ENCODE measurements at regions not wholly inside any gene's neighbourhood (a gene's known extent, or its start where the extent isn't known, plus 50 kb on each side); places are given as distances from the start of the nearest gene placed in this dataset.
"Not testable (repeated sequence)": the region's sequence is repeated elsewhere in the genome, so short reads cannot be mapped to it uniquely, and the experiment has no call there.

DNA sequence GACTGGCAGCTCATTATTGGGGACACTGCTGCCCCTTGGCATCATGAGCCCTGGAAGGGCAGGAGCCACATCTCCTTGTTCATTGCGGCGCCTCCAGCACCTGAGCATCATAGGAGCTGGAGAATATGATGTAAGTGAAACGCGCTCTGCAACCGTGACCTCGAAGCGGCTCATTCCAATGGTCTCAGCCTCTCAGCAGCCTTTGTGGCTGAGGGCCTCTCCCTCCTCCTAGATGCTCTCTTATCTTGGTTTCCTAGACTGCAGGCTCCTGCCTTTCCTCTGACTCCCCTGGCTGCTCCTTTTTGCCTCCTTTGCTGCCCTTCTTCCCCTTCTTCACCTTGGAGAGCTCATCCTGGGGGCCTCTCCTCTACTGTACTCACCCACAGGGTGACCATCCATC lies 83.6 kb upstream of the CASZ1 start:
- H3K27ac ChIP-seq: no peak overlapping the region
- TF ChIP-seq ZFX (IDR thresholded peaks at IDR 0.05): no peak
- no peak for TF ChIP-seq CTCF (conservative IDR thresholded peaks at IDR 0.05)

- TF ChIP-seq ZFX (IDR thresholded peaks at IDR 0.05) (no peak), CTCF (conservative IDR thresholded peaks at IDR 0.05) (no peak)
- no peak overlapping the region for H3K27ac ChIP-seq
Observed at GRCh38 chr1:10881046-10881445, 84.6 kb upstream of the CASZ1 start.

- no peak for TF ChIP-seq ZFX (IDR thresholded peaks at IDR 0.05)
- no peak for TF ChIP-seq CTCF (conservative IDR thresholded peaks at IDR 0.05)
- no peak overlapping the region for H3K27ac ChIP-seq
Observed at GRCh38 chr1:10882069-10882468, 85.6 kb upstream of the CASZ1 start.

DNA sequence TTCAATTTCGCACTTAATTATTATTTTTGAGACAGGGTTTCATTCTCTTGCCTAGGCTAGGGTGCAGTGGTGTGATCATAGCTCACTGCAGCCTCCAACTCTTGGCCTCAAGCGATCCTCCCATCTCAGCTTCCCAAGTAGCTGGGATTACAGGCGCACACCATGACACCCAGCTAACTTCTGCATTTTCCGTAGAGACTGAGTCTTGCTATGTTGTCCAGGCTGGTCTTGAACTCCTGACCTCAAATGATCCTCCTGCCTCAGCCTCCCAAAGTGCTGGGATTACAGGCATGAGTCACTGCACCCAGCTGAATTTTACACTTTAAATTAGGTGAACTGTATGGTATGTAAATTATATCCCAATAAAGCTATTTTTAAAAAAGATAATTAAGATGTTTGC lies 90.6 kb upstream of the CASZ1 start:
- H3K27ac ChIP-seq: not testable (repeated sequence)

DNA sequence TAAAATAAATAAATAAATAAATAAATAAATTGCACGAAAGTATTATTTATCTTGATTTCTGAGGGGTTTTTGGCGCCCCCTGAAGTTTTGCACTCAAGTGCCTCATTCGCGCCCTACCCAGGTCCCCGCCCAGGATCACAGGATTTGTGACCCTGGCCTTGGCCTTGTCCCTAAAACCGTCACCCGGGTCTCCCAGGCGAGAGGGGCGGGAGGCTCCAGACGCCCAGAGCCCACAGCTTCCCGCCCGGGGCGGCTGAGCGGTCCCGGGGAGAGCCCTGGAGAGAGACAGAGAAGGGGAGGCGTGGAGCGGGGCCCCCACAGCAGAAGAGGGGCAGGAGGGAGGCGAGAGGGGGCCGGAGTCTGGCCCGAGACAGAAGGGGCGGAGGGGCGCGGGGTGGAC lies 91.8 kb upstream of the CASZ1 start:
- no peak for TF ChIP-seq CTCF (conservative IDR thresholded peaks at IDR 0.05)
- no peak for TF ChIP-seq ZFX (IDR thresholded peaks at IDR 0.05)
- no peak overlapping the region for H3K27ac ChIP-seq

- TF ChIP-seq CTCF (conservative IDR thresholded peaks at IDR 0.05): no peak
- TF ChIP-seq ZFX (IDR thresholded peaks at IDR 0.05): no peak
Observed at GRCh38 chr1:10888791-10889649, 92.6 kb upstream of the CASZ1 start.

DNA sequence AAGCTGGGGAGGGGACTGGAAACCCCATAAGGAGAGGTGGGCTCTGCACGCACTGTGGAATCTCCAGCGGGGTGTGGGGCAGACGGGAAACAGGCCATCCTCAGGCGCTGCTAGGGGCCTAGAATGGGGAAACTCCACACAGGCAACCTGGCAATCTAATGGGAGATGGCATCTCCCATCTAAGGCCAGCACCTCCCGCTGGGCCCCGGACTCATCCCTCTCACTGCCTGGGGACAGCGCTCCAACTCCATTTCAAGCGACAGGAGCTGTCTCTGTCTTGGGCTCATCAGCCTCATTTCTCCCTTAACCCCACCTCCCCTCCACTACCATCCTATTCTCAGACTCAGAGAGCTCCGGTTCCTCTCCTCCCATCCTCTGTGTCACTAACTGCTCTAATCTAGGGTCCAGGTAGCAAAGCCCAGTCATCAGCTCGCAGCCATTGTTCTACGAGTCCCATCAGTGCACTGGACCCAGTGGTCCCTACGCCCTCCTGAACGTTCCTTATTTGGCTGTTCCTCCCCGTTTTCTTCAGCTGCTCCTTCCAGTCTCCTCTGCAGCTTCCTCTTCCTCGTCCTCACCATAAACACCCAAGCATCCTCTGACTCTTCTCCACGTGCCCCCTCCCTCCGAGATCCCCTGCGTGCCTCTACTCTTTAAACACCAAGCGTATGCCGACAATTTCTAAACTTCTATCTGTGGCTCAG lies 93.4 kb upstream of the CASZ1 start:
- no peak for TF ChIP-seq ZFX (IDR thresholded peaks at IDR 0.05)
- TF ChIP-seq CTCF (conservative IDR thresholded peaks at IDR 0.05): no peak
- no peak overlapping the region for H3K27ac ChIP-seq

More at GRCh38 chr1:10888791-10889649, 92.6 kb upstream of the CASZ1 start:
- H3K27ac ChIP-seq: no peak overlapping the region

Data from C4-2B (cell line).